GM13976 (cell line): ENCODE measurements at regions not wholly inside any gene's neighbourhood (a gene's known extent, or its start where the extent isn't known, plus 50 kb on each side); places are given as distances from the start of the nearest gene placed in this dataset.

ENCODE experiments used
- DNase-seq: peaks from one replicate; pipeline ENCODE4 v3.0.0; 2012; ENCODE audit warnings: low spot score
- CTCF ChIP-seq: IDR thresholded peaks from 2 replicates; pipeline ENCODE4 v1.5.1; 2012; ENCODE audit warnings: borderline replicate concordance, mild to moderate bottlenecking; ENCODE audit not compliant: insufficient read depth; ENCODE audit errors: extremely low read depth, missing control alignments, control extremely low read depth
- in situ Hi-C: fragments of 300-500 bp; cut with MboI; formaldehyde crosslinking; loops from one replicate; pipeline ENCODE4 v1.12.0; 2022; ENCODE audit warnings: low sequenced_read_pairs, mixed read lengths, inconsistent platforms; ENCODE audit not compliant: unreplicated experiment

DNA sequence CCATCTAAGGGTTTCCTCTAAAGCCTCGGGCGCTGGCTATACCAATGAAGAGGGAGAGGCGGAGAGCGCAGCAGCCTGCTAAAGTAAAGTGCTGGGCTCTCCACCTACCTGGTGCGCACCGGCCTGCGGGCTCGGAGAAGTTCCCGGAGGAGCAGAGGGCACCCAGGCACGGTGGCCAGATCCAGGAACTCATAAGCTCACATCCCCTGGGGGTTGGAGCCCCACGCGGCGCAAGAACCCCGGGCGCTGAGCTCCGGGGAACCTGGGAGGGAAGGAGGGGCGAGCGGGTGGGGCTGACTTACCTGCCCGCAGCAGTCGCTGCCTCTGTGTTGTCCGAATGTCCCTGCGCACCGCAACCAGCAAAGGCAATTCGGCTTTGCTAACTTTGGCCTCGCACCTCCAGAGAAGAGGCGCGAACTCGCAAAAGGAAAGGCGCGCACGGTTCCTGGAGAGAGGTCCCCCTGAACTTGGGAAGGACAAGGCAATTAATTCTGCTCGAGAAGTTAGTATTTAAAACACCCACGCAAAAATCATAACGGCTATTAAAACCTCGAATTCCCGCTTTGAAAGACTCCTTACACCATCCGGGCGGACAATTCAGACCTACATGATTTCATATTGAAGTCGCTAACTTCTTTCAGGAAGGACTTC is 127.6 kb upstream of the C11orf58 start:
- TF ChIP-seq CTCF: no peak
- in situ Hi-C loops: loop anchor here (25.0 kb wide), 1 partner anchor 774 kb away; no protein-coding TSS in a partner anchor
- DNase-seq: no peak

GRCh38 chr11:16610213-16610737 is 128.2 kb upstream of the C11orf58 start:
- in situ Hi-C loops: loop anchor here (25.0 kb wide), 1 partner anchor 773 kb away; no protein-coding TSS in a partner anchor
- no peak for TF ChIP-seq CTCF
- DNase-seq: peak; percentile 9

GRCh38 chr11:16609769-16610168 is 128.7 kb upstream of the C11orf58 start:
- in situ Hi-C loops: loop anchor here (25.0 kb wide), 1 partner anchor 772 kb away; no protein-coding TSS in a partner anchor
- no peak for DNase-seq
- TF ChIP-seq CTCF: no peak

DNA sequence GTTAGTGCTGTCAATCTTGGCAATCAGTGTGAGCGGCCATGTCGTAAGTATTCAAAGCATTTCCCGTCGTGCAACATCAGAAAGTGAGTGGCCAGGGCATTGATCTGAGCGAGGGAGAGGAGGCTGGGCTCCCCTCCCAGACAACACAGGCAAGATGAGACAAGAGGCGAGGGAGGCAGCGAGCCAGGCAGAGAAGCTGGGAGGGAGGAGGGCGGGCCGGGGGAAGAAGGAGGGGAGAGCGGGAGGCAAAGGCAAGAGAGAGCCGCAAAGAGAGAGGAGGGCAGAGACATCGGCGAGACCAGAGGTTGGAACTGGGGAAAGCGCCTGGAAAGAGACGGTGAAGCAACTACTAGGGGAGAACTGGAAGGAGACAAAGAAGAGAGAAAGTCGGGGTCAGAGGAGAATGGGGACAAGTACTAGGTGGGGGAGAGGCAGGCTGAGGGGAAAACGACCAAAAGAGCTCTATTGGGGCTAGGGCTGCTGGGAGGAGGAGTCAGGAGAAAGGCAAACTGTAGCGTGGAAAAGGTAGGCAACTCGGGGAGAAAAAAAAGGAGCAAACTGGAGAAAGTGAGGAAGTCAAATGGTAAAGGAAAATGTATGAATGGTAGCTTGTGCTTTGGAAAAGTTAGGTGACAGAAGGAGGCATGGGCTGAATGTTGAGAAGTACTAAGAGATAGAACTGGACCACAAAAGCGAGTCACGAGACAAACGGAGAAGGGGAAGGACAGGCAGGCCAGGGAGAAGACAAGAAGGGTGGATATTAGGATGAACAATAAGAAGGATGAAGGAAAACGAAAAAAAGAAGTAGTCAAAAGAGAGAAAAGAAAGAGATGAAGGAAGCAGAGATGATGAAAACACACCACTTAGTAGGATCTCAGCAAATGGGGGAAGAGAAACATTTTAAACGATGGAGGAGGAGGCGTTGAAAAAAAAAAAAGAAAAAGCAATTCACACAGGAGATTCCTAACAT is 130.5 kb upstream of the C11orf58 start:
- in situ Hi-C loops: loop anchor here (25.0 kb wide), 1 partner anchor 771 kb away; no protein-coding TSS in a partner anchor
- DNase-seq: peak; percentile 10
- no peak for TF ChIP-seq CTCF

DNA sequence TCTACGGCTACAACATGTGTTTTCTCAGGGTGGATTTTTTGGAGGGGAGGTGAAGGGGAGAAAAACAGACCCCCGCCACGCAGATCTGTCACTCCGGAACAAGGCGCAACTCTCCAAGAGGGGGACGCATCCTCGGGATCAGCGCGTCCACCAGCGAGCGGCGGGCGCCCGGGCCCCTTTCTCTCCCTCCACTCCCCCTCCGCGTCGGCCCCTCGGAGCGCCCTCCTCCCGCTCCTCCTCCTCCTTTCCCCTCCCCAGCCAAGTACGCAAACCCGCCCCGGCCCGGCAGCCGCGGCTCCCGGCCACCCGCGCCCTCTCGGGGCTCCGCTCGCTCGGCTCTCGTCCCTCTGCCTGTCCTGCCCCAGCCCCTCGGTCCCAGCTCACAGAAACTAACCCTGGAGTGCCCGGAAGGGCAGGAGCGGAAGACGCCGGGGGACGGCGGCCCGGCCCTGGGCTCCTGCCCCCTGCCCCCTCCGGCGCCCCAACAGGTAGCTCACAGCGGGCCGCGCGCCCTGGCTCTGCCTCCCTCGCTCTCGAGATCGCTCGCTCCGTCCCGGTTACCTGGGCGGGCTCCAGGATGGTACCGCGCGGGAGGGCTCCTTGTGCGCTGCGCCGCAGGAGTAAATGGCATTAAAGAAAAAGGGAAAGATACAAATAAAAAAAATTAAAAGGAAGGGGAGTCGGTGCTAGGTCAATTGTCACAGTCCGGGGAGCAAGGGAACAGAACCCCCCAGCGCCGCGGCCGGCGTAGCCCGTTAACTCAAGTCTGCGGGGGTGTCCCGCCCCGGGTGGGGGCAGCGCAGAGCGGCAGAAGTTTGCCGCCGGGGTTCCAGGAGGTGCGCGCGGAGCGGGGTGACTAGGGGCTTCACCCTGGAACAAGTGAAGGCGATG is 131.4 kb upstream of the C11orf58 start:
- DNase-seq: peak; percentile 25
- in situ Hi-C loops: loop anchor here (25.0 kb wide), 1 partner anchor 770 kb away; no protein-coding TSS in a partner anchor
- TF ChIP-seq CTCF: no peak
